Fibroblast of pulmonary artery (primary cell): ENCODE measurements at regions not wholly inside any gene's neighbourhood (a gene's known extent, or its start where the extent isn't known, plus 50 kb on each side); places are given as distances from the start of the nearest gene placed in this dataset.

Experiments
- DNase-seq: peaks from one replicate; pipeline ENCODE4 v3.0.0-alpha.2; 2010; ENCODE audit warnings: low read depth
- H3K4me3 ChIP-seq: replicated peaks from 2 replicates; pipeline ENCODE4 v1.5.1; 2011; ENCODE audit warnings: low read depth, mild to moderate bottlenecking, control low read depth, low read length, moderate library complexity
- CTCF ChIP-seq: IDR thresholded peaks from 2 replicates; pipeline ENCODE4 v1.5.1; 2011; ENCODE audit warnings: mild to moderate bottlenecking, control low read depth, low read length, inconsistent platforms; ENCODE audit errors: missing control alignments

GRCh38 chr3:153385343-153385742 lies 223.3 kb downstream of the RAP2B start:
- no peak for DNase-seq
- TF ChIP-seq CTCF: no peak
- H3K4me3 ChIP-seq: no peak overlapping the region

DNA sequence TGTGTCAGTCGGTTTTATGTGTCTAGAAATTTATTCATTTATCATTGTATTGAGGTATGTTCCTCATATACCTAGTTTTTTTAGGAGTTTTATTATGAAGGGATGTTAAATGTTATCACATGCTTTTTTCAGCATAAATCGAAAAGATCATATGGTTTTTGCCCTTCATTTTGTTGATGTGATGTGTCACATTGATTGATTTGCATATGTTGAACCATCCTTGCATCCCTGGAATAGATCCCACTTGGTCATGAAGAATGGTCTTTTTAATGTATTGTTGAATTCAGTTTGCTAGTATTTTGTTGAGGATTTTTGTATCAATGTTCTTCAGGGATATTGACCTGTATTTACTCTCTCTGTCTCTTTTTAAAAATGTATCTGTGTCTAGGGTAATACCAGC lies 230.3 kb downstream of the RAP2B start:
- no peak overlapping the region for H3K4me3 ChIP-seq
- DNase-seq: no peak
- TF ChIP-seq CTCF: no peak

DNA sequence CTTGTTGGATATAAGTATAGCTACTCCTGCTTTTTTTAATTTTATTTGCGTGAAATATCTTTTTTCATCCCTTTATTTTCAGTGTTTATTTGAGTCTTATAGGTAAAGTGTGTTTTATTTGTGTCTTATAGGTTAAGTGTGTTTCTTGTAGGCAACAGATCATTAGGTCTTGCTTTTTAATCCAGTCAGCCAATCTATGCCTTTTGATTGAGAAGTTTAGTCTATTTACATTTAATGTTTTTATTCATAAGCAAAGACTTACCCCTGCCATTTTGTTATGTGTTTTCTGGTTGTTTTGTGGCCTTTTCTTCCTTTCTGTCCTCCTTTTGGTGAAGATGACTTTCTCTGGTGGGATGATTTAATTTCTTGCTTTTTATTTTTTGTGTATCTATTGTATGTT lies 232.0 kb downstream of the RAP2B start:
- no peak for DNase-seq
- no peak for TF ChIP-seq CTCF

GRCh38 chr3:153396581-153396980 lies 234.6 kb downstream of the RAP2B start:
- TF ChIP-seq CTCF: no peak
- no peak overlapping the region for H3K4me3 ChIP-seq

More for the DNA sequence above, 232.0 kb downstream of the RAP2B start:
- H3K4me3 ChIP-seq: no peak overlapping the region

DNA sequence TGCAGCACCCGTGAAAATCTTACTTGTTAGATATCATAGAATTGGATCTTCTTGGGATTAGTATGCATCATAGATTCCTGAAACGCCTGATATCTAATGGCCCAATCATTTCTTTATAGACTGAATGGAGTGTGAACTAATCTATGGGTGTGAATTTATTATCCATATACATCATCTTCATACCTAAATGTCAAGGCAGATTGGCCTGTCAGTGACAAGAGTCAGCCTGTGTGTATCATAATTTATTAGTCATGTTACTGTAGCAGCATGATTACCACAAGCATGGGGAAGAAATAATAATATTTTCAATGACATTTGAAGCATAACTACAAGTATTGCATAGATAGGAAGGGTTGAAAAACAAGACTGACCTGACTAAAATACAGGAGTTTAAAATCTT lies 235.8 kb downstream of the RAP2B start:
- H3K4me3 ChIP-seq: no peak overlapping the region
- TF ChIP-seq CTCF: no peak
- DNase-seq: no peak

More at GRCh38 chr3:153396581-153396980, 234.6 kb downstream of the RAP2B start:
- no peak for DNase-seq

- DNase-seq: no peak
- no peak overlapping the region for H3K4me3 ChIP-seq
- no peak for TF ChIP-seq CTCF
These were observed 237.6 kb downstream of the RAP2B start for GRCh38 chr3:153399636-153400035.

GRCh38 chr3:153400641-153401040 lies 238.6 kb downstream of the RAP2B start:
- no peak for DNase-seq
- H3K4me3 ChIP-seq: no peak overlapping the region
- no peak for TF ChIP-seq CTCF
